ENCODE measurements at regions not wholly inside any gene's neighbourhood (a gene's known extent, or its start where the extent isn't known, plus 50 kb on each side); places are given as distances from the start of the nearest gene placed in this dataset.

DNA sequence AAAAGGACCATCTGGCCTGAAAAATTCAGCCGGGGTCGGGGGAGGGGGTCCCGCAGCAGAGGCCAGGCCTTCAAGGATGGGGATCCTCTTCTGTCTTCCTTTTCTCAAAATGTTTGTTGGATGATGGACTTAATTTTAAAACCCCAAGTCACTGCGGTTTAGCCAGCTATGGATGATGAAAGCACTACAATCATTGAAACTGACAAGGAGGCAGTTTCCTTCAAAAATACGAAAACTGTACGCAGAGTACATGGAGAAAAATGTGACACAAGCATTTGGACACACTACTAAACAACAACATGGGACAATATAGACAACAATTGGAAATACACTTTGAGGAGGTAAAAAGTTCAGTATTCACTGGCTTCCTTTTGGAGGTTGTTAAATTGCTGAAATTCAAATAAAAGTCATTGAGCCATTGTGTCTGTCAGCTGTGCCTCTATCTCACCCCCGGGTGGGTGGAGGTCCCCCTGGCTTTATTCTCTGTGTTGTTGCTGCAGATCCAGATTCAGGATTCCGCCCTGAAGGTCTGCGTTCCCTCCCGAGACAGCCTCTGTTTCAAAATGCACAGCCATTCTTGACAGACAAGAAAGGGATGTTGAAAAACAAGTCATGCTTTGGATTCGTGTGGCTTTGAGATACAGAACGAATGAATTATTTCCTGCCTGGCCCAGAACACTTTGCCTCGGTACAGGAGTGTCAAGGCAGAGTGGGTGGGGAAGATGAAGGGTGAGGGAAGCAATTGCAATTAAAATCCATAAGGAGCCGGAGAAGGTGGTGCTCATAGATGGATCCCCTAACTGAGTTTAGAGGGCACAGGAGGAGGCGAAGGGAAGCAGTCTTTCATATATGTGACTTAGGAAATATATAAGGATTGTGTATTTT, 118.2 kb downstream of the TTLL2 start:
- no peak for DNase-seq

GRCh38 chr6:167444602-167445346, 119.9 kb downstream of the TTLL2 start:
- DNase-seq: no peak

DNA sequence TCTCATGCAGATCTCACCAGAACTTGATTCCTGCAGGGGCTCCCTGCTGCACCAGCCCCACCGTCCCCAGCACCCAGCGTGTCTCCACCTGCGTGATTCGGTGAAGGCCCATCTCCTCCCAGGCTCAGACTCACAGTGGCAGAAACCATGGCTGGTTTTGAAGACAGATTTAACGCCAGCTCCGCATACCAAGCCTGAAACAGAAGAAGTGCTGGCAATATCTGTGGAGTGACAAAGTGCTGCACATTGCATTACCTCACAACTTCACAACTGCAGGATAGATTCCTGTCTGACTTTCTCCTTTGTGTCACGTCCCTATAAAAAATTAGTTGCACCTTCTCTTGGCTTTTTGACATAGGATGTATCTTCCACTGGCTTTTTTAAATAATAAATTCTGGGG, 120.7 kb downstream of the TTLL2 start:
- DNase-seq: no peak

GRCh38 chr6:167446046-167446445, 121.2 kb downstream of the TTLL2 start:
- DNase-seq: no peak

GRCh38 chr6:167446971-167447370, 122.1 kb downstream of the TTLL2 start:
- no peak for DNase-seq

GRCh38 chr6:167448378-167448777, 123.5 kb downstream of the TTLL2 start:
- DNase-seq: no peak

- no peak for DNase-seq
These were observed 124.4 kb downstream of the TTLL2 start for GRCh38 chr6:167449094-167449861.

GRCh38 chr6:167450626-167451025, 125.7 kb downstream of the TTLL2 start:
- DNase-seq: no peak

DNA sequence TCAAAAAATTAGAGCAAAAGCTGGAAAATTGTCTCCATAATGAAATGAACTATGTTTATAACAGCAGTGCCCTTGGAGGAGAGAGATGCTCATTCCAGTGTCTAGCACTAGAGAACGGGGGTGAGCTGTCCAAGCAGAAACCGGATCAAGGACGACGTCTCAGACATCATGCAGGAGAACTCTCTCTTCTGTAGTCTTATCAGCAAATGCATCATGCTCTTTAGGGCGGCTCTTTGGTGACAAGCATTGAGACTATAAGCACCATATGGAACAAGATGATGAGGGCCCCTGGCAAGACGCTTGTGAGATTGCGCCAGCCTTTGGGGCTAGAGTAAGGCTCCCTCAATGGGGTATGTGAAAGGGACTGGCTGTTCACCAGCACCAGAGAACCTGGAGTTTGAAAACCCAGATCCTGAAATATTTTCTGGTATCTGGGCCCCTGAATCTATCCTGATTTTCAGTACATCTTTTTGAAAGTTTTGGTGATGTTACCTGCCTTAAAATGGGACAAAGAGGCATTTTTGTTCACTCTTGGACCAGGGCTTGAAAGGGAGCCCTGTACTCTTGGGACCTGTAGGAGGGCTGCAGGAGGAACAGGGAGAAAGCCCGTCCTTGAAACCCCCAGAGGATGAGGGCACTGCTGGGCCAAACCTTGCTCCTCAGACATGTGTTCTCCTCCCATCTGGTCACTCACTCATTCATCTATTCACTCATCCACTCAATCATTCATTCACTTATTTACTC, 127.6 kb downstream of the TTLL2 start:
- no peak for DNase-seq

- DNase-seq: no peak
These were observed 128.2 kb downstream of the TTLL2 start for GRCh38 chr6:167453082-167453446.

GRCh38 chr6:167454003-167454402, 129.1 kb downstream of the TTLL2 start:
- DNase-seq: no peak

- no peak for DNase-seq
These were observed 130.5 kb downstream of the TTLL2 start for GRCh38 chr6:167455371-167455770.

- DNase-seq: no peak
These were observed 137.8 kb downstream of the TTLL2 start for GRCh38 chr6:167462514-167463312.

GRCh38 chr6:167464177-167464576, 139.3 kb downstream of the TTLL2 start:
- DNase-seq: no peak

GRCh38 chr6:167465482-167465881, 140.6 kb downstream of the TTLL2 start:
- no peak for DNase-seq

GRCh38 chr6:167467282-167467681, 142.4 kb downstream of the TTLL2 start:
- no peak for DNase-seq

- DNase-seq: no peak
These were observed 143.0 kb downstream of the TTLL2 start for GRCh38 chr6:167467793-167468431.

DNA sequence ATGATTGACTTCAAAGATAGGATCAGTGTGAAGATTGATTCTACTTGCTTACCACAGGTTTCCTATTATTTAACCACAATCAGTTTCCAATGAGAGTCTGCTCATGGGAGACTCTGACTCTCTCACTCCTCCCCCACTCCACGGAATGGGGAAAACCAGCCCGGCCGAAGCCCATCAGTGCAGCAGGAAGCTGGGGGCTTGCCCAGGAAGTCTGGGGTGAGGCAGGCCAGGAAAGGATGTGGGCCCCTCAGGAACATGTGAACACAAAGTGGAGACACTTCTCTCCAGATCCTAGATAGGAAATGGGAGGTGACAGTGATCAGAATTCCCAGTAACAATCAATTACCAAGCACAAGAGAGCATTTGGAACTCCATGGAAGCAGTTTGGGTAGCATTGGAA, 144.2 kb downstream of the TTLL2 start:
- DNase-seq: no peak

- no peak for DNase-seq
These were observed 144.8 kb downstream of the TTLL2 start for GRCh38 chr6:167469672-167470071.

DNA sequence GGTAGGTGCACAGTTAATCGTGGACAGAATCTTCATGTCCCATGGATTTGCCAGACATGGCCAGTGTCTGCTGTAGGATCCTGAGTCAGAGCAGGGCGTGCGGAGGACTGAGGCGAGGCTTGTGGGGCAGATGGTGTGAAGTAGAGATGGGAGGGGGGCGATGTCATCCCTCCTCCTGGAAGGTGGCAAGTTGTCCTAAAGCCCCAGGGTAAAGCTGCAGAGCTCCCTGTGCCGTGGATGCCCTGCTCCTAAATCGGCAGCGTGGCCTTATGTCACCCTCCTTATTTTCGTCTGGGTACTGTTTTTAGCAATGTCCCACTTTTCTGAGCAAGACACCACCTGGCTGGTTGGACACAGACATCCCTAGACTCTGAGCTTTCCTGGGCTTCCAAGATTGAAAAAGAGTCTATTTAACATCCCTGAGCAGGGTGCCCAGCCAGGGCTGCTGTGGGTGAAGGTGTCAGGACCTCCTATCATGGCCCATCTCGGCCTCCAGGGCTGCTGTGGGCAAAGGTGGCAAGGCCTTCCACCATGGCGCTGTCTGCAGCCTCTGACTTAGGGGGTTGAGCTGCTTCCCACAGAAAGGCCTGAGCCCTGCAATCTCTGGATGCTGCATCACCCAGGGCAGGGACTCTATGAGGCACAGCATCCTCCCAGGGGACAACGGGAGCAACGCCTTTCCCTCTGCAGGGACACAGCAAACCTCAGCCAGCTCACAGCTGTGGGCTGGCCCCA, 145.4 kb downstream of the TTLL2 start:
- DNase-seq: no peak
